ENCODE measurements at regions not wholly inside any gene's neighbourhood (a gene's known extent, or its start where the extent isn't known, plus 50 kb on each side); places are given as distances from the start of the nearest gene placed in this dataset.

GRCh38 chr2:33796511-33796910 is 197.4 kb upstream of the FAM98A start:
- DNase-seq (ENCODE audit: low spot score): no peak
- no peak for TF ChIP-seq CTCF (IDR thresholded peaks at IDR 0.05; ENCODE audit: extremely low read depth, missing control alignments)

- no peak for DNase-seq (ENCODE audit: low spot score)
Observed at GRCh38 chr2:33791625-33792024, 192.5 kb upstream of the FAM98A start.

GRCh38 chr2:33788044-33788443 is 188.9 kb upstream of the FAM98A start:
- no peak for TF ChIP-seq CTCF (IDR thresholded peaks at IDR 0.05; ENCODE audit: extremely low read depth, missing control alignments)
- DNase-seq (ENCODE audit: low spot score): no peak

More at GRCh38 chr2:33791625-33792024, 192.5 kb upstream of the FAM98A start:
- no peak for TF ChIP-seq CTCF (IDR thresholded peaks at IDR 0.05; ENCODE audit: extremely low read depth, missing control alignments)

GRCh38 chr2:33786881-33787280 is 187.8 kb upstream of the FAM98A start:
- TF ChIP-seq CTCF (IDR thresholded peaks at IDR 0.05; ENCODE audit: extremely low read depth, missing control alignments): no peak
- no peak for DNase-seq (ENCODE audit: low spot score)

- no peak for TF ChIP-seq CTCF (IDR thresholded peaks at IDR 0.05; ENCODE audit: extremely low read depth, missing control alignments)
Observed at GRCh38 chr2:33785201-33786106, 186.4 kb upstream of the FAM98A start.

GRCh38 chr2:33784488-33784887 is 185.4 kb upstream of the FAM98A start:
- no peak for TF ChIP-seq CTCF (IDR thresholded peaks at IDR 0.05; ENCODE audit: extremely low read depth, missing control alignments)
- DNase-seq (ENCODE audit: low spot score): no peak

More at GRCh38 chr2:33785201-33786106, 186.4 kb upstream of the FAM98A start:
- DNase-seq (ENCODE audit: low spot score): peak; percentile 57

GRCh38 chr2:33782395-33783230 is 183.5 kb upstream of the FAM98A start:
- no peak for DNase-seq (ENCODE audit: low spot score)
- TF ChIP-seq CTCF (IDR thresholded peaks at IDR 0.05; ENCODE audit: extremely low read depth, missing control alignments): no peak
